Non-pigmented ciliary epithelial cell (primary cell): ENCODE measurements at regions not wholly inside any gene's neighbourhood (a gene's known extent, or its start where the extent isn't known, plus 50 kb on each side); places are given as distances from the start of the nearest gene placed in this dataset.

ENCODE experiments used
- DNase-seq: peaks from one replicate; pipeline ENCODE4 v3.0.0-alpha.2; 2010; ENCODE audit warnings: low read depth

DNA sequence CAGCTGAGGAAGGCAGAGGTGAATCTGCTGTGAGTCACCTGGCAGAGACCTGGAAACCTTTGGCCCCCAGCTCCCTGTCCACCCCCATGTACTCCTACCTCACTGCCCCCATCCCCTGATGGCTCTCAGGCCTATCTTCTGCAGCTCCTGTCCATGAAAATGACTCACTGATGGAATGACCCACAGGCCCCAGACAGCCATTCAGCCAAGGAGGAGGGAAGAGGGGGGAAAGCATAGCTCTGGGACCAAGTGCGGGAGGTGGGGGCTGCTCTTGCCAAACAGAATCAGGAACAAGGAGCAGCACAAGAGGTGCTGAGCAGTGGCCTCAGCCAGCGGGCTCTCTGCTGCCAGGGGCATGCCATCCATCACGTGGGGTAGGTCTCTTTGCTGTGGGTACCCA lies 111.4 kb upstream of the C1QTNF9B start:
- no peak for DNase-seq

DNA sequence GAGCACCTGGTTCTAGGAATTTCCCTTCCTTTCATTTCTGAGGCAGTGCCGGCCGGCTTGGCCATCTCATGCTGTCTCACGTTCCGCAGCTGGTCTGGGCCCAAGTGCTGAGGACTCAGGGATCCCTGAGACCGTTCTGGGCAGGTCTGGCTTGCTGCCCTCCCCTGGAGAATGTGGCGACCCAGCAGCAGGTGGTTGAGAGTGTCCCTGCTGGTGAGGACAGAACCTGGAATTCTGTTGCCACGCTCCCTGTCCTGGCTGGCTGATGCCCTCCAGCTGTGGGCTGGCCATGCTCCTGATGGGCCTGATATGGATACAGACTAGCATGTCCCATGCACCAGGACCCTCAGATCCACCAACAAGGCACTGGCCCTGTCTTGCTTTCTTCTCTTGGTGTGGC lies 114.0 kb upstream of the C1QTNF9B start:
- no peak for DNase-seq

DNA sequence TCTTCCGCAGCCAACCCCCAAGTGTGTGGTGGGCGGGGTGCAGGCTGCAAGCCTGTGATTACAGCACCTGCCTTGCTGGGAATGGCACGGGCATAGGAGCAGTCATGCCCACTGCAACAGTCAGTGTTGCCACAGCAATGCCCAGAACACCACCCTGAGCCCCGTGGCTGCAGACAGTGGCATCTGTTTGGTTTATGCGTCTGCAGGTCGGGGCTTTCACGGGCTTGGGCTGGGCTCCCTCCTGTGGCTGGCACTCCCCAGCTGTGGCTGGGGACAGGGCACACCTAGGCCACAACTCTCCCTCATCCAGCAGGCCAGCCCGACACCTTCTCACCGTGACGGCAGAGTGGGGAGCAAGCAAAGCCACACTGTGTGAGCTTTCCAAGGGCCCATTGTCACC lies 115.3 kb upstream of the C1QTNF9B start:
- no peak for DNase-seq

DNA sequence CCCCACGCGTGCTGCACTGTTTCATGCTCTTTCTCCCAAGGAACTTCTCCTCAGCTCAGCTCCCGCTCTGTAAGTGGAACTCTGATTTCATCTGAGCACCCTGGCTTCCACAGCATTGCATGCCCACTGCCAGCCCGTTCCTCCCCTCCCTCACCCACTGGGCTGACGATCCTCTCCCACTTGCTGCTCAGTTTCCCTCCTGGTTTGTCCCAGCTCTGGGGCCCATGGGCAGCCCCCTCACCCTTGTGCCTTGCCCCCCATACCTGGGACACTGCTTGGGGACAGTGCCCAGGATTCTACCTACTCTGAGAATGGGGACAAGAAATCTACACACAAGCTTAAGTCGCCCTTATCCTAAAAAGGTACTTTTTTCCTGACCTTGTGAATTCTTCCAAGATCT lies 115.9 kb upstream of the C1QTNF9B start:
- no peak for DNase-seq

DNA sequence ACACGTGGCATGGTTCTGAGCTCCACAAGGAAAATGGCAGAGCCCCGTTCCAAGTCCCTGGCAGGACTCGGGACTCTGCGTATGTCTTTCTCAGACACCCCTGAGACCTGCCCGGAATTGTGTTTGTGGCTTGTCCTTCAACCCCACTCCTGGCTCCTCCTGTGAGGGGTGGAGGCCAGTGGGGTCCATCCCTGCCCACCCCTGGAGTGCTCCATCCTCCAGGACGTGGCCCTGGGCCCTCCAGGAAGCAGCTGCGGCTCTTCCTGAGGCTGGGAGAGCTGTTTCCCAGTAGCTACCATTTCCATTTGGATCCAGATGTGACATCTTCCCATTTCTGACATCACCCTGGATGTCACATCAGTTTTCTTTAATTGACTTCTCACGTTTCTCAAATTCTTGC lies 118.7 kb upstream of the C1QTNF9B start:
- no peak for DNase-seq

DNA sequence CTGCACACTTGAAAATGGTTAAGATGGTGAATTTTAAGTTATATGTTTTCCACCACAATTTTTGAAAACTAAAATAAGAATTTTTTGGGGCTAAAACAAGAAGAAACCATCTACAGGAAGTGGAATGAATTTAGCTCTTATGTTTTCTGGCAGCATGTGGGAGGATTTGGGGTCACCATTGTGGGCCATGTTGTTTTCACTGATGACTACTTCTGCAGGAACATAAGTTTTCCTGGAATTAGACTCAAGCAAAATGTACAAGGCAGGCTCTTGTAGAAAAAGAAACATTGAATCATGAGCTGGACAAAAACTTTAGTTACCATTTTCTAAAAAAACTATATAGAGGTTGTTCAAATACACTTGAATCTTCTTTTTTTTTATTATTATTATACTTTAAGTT lies 125.3 kb upstream of the C1QTNF9B start:
- no peak for DNase-seq

DNA sequence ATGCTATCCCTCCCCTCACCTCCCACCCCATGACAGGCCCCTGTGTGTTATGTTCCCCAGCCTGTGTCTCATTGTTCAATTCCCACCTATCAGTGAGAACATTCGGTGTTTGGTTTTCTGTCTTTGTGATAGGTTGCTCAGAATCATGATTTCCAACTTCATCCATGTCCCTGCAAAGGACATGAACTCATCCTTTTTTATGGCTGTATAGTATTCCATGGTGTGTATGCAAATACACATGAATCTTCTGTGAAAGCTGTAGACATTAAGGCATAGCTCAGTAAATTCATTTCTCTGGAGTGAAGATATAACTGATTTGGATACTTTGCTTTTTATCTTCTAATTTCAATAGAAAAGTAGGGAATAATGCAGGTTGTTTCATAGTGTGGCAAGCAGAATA lies 125.8 kb upstream of the C1QTNF9B start:
- no peak for DNase-seq

DNA sequence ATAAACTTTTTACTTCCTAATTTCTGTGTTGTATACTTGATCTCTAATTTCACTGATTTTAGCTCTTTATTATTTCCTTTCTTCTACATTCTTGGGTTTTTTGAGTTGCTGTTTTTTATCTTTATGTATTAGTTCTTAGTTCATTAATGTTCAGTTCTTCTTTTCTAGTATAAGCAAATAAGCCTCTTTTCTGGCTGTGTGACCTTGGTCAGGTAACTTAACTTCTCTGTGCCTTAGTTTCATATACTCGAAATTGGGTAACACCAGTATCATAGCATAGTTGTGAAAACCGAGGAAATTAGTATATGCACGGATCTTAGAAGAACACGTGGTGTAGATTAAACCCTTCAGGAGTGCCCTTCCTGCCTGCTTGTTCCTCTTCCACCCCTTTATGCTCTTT lies 130.2 kb upstream of the C1QTNF9B start:
- DNase-seq, result no peak

DNA sequence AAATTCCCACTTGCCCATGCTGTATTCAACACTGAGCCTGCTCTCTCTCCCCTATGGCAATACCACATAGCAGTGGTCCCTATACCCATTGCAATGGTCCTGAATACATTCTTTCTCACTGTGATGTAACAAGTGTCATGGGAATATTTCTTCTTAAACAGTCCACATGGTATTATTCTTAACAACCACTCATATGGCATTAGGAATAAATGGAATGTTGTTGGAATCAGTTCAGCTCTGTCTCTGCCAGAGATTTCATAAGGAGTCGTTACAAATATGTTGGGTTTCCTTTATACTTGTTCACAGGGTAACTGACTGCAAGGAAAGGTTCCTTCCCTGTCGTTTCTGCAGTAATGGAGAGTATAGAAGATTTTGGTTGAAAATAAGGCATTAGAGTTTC lies 128.3 kb upstream of the SPATA13 start:
- no peak for DNase-seq

DNA sequence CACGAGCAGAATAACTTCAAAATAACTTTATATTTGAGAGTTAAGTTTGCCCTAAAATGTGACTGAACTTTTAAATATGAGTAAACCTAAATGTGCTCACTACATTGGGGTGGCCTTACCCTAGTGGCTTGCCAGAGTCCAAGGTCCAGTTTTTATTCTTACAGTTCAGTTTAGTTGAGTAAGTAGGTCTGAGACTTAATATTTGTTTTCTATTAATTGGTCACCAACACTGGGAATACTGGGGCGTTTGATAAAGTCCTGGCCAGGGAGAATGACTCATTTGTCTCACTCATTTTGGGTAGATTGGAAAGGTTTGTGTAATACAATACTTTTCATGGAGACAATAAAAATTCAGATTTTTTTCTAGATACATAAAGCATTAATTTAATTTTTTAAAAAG lies 127.8 kb upstream of the SPATA13 start:
- DNase-seq, result no peak

DNA sequence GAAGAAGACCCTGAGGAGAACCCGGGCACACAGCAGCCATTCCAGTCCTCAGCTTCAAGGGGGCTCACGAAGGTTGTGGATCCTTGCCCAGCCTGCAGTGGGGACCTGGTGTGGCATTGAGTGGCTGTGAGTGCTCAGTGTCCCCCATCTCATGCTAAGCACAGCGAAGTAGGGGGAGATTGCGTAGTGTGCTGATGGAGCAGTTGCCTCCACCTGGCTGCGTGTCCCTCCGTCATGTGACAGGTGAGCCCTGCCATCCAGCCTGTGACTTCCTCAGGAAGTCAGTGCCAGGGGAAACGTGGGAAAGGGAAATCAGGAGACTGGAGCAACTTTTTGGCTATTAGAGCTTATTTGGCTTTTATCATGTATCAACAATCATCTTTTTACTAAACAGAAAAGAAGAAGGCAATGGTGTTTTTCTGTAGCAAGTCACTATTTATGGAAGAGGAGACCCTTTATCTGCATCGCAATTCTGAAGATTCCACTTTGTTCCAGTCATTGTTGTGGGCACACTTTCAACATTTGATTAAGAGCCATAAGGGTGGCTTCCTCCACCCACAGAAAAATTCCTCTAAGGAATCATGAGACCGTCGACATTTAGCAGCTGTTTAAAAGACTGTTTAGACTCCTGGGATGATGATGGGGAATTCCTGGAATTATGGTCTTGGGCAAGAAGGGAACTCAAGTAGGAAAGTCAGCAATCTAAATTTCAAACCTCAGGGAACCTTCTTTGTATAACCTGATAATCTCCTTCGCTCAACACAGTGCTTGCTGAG lies 126.8 kb upstream of the SPATA13 start:
- DNase-seq, result no peak

DNA sequence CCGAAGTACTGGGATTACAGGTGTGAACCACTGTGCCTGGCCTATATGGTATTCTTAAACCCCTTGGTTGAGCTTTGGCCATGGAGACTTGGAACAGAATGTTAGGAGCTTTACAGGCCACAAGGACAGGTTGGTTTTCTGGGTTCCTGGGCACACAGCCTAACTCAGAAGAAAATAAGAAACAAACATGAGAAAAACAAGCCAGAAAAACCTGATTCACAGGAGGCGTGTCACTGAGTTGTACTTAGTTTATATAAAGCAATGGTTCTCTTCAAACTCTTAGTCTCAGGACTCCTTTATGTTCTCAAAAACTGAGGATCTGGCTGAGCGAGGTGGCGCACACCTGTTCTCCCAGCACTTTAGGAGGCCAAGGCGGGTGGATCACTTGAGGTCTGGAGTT lies 125.1 kb upstream of the SPATA13 start:
- no peak for DNase-seq

DNA sequence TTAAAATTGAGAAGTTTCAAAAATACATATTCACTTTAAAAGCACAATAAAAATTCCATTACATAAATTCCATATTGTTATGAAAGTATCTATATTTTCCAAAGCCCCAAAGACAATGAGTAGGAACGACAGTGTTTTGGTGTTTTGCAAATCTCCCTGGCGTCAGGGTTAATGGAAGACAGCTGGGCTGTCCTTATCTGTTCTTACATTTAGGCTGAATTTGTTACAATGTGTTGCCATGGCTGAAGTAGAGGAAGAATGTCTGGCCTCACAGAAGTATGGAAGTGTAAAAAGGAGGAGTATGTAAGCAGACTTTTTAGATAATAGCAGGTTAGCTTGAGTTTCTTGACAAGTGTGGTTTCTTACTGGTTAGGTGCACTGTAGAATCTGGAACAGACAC lies 124.4 kb upstream of the SPATA13 start:
- no peak for DNase-seq

DNA sequence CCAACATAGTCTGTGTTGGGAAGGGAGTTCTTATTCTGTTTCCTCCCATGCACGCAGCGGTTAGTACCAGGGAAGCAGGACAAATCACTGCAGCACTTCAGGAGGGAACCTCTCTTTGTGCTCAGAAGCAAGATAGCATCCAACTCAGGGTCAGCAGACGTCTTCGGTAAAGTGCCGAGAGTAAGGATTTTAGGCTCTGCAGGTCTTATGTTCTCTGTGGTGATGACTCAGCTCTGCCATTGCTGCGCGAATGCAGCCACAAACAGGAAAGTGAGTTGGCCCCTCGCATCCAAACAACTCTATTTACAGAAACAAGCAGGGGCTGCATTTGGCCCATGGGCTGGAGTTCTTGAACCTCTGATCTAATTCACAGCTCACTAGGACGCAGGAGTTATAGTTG lies 122.1 kb upstream of the SPATA13 start:
- no peak for DNase-seq

DNA sequence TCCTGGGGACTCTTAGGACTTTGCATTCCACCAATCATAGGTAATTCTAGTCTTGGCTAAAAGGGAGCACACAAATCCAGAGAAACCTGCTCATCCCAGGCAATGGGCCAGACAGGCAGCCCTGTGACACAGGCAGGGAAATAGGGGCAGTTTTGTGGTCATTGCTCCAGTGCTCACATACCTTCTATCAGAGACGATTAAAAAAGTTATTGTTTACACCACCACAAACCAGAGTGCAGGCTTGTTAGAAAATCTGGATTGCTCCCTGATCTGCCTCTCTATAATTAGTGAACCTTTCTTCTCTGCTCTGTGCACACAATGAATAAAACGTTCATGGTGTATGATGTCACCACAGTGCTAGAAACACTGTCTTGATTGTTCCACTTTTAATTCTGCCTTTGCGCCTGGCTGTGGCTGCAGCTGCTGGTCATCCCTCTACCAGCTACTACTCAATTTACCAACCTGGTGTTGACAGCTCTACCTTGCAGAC lies 121.6 kb upstream of the SPATA13 start:
- DNase-seq, result no peak

DNA sequence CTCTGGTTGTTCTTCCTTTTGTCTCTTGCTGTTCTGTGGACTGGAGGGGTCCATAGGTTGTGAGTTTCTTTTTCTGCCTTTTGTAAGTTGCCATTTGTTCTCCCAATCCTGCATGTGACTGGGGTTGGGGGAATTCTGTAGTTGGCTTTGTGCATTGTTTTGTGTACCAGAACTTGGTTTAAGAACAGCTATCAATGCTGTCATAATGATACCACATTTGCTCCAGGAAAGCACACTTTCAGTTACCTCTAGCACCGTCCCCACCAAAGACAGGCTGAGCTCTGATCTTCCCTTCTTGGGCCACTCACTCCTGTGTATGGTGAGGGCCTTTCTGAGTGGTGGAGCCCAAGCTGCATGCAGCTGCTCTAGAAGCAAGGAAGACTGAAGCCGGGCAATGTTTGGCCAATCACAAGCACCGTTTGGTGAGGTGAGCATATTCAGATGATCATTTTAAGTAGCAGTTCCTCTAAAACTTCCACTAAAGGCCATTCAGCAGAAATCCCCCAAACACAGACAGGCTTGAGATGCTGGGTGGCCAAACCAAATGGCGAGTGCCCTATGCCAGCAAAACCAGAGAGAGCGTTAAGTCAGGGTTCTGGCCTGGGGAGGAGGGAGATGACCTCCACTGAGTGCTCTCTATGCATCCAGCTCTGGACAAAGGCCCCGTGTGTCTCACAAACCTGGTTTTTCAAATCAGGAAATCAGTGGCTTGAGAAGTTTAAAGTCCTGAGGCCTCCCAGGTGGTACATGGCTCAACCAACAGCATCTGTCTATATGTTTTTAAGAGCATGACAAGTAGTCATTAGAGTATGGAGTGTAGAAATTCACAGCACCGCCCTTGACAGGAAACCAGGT lies 120.7 kb upstream of the SPATA13 start:
- no peak for DNase-seq

DNA sequence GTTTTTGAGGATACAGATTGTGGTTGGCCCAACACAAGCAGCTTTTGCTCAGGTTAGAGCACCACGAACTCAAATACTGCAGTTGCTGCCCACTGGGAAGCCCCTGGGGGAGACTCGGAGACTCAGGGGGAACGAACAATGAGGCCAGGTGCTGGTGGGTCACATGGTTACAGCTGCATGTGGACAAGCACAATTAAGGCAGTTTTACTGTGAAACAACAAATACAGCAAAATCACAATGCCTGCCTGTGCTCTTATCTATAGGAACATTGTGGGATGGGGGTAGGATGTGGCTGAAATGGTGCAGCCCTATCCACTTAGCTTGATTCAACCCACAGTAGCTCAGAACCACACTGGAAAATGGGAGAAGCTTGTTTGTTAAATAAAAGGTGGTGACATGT lies 119.7 kb upstream of the SPATA13 start:
- DNase-seq, result no peak

DNA sequence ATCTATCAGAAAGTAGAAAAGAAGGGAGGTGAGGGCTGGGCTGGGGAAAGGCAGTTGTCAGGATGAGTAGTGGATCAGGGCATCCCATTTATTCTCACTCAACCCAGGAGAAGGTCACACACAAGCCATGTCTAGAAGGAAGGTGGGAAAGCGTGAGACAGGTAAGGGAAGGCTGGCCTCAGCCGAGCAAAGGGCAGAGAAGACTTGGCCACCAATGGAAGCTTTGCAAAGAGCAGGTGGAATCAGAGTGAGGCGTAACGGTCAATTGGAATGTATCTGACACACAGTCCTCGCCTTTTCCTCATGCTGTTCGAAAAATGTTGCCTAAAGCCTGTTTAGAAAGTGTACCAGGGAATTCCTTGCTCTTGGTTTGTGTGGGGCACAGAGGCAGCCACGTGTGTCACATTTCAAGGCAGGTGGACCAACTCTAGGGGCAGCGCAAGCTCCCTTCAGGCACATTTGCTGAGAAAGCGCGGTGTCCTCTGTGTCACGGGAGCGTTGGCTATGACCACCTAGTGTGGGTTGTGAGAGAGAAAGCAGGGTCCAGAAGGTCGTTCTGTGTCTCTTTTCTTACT lies 118.8 kb upstream of the SPATA13 start:
- no peak for DNase-seq

DNA sequence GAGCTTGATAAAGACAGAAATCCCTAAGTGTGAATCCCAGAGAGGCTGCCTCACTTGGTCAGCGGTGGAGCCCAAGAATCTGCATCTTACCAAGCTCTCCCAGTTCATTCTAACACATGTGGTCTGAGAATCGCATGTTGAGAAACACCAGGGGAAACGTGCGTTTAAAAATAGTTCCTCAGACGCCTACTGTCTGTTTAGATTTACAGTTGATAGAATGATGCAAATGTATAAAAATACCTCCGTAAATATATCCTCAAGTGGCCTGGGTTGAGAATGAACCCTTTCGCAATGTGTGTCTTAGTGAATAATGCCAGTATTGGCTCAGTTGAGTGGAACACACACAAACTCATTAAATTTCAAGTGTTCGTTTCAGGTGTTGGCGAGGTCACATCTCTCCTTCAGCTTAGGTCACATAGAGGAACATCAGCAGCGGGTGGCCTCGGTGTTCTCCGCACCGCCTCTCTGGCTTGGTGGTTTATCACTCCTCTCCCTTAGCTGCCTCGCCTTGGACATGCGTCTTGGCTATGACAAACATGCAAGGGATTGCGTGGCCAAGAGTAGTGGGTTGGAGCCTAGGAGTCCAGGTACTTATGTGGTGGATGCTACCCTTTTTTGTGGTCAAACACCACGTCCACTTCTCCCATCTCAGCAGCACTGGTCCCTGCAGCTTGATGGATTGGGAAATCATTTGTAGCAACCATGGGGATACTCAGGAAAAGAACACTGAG lies 117.6 kb upstream of the SPATA13 start:
- DNase-seq, result no peak

DNA sequence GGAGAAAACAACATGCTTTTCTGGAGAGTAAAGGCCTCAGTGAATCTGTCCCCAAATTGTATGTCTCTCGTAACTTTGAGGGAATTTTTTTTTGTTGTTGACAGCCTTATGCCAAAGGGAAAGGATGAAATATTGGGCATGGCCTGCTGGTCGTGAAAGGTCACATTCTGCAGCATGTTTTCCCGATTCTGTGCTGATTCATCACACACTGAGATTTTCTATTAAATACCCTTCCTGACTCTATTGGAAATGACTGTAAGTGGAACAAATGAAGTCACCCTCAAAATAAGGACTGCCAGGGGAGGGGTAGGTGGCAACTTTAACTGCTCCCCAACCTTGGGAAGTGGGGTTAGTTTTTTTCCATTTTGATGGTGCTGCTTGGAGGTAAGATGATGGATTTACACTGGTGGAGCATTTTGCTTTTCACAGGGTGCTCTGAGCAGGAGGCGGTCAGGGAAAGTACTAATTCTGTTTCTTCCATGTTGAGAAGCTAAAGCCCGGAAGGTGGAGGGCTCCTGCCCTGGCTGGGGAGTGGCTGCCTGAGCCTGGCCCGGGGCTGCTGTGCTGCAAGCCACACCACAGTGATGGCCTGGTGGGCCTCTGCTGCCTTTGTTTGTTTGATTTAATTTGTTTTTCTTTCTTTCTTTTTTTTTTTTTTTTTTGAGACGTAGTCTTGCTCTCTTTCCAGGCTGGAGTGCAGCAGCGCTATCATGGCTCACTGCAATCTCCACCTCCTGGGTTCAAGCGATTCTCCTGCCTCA lies 116.8 kb upstream of the SPATA13 start:
- no peak for DNase-seq

DNA sequence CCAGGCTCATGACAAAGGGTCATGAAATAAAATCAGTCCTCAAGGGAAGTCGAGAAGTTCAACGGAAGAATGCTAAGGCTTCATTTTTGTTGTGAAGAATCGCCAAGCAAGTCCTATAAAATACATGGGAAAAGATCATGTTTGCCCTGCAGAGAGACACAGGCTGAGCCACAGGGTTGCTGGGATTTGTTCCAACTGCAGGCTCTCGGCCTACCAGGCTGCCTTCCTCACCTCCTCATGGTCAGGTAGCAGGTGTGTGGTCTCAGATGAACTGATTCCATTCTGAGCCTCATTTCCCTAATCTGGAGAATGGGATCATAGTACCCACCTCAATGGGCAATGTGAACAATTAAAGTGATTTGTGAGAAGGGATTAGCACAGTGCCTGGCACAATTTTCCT lies 114.9 kb upstream of the SPATA13 start:
- DNase-seq, result no peak

DNA sequence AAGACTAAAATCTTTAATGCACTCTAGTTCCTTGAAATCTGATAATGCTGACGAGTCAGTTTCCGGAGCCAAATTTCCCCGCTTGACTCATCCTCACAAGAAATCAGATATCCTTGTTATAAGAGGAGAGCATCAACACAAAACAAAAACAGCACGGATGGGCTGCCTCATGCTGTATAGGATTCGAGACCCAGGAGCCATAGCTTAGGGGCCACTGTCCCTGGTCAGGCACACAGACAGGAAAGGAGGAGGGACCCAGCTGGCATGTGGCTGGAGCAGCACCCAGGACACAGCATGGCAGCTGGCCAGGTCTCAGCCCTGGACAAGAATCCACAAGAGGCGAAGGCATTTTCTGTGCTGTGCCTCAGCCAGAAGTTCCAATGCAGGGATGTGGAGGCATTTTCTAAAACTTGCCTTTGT lies 110.2 kb upstream of the SPATA13 start:
- DNase-seq, result no peak
